CD14-positive monocyte (primary cell): ENCODE measurements at regions not wholly inside any gene's neighbourhood (a gene's known extent, or its start where the extent isn't known, plus 50 kb on each side); places are given as distances from the start of the nearest gene placed in this dataset.

Experiments used
- DNase-seq, 3 donors: peaks; one replicate each; pipeline ENCODE4 v3.0.0-alpha.2; 2011 to 2022
- H2AFZ ChIP-seq: 2 replicates; pipeline ENCODE4 v1.6.0; 2012; ENCODE audit warnings: mild to moderate bottlenecking, low read depth, low read length, inconsistent platforms; ENCODE audit not compliant: insufficient read depth, poor library complexity, severe bottlenecking
- H3K27ac ChIP-seq, 2 donors: 1 replicate in 1 of 2; 2 replicates in 1 of 2; pipeline ENCODE4 v1.5.1; 2012 to 2013; ENCODE audit warnings: low read length in 2 of 2, control low read depth in 1 of 2, inconsistent platforms in 1 of 2, low read depth in 1 of 2, mild to moderate bottlenecking in 1 of 2
- H3K27me3 ChIP-seq, 2 donors: one replicate each; pipeline versions ENCODE4 v1.6.0 to v1.6.1; 2011 to 2013; ENCODE audit warnings: low read length in 2 of 2; ENCODE audit not compliant: control insufficient read depth in 2 of 2, insufficient read depth in 2 of 2
- H3K36me3 ChIP-seq, 2 donors: replicated peaks in 1 of 2; 1 replicate in 1 of 2; 2 replicates in 1 of 2; pipeline versions ENCODE4 v1.5.1 to v1.6.1; 2012 to 2013; ENCODE audit warnings: low read length in 2 of 2, control low read depth in 1 of 2, inconsistent platforms in 1 of 2, mild to moderate bottlenecking in 1 of 2; ENCODE audit not compliant: insufficient read depth in 2 of 2, control insufficient read depth in 1 of 2
- H3K4me1 ChIP-seq, 2 donors: 1 replicate in 1 of 2; 2 replicates in 1 of 2; pipeline versions ENCODE4 v1.5.1 to v1.6.1; 2012 to 2013; ENCODE audit warnings: low read length in 2 of 2, control low read depth in 1 of 2, inconsistent platforms in 1 of 2, mild to moderate bottlenecking in 1 of 2, moderate library complexity in 1 of 2; ENCODE audit not compliant: insufficient read depth in 2 of 2, control insufficient read depth in 1 of 2
- H3K4me2 ChIP-seq: replicated peaks from 2 replicates; pipeline ENCODE3; 2012; ENCODE audit warnings: low read length, moderate library complexity, mild to moderate bottlenecking; ENCODE audit not compliant: poor library complexity, severe bottlenecking; ENCODE audit errors: extremely low read depth
- H3K4me3 ChIP-seq, 3 experiments: fragments of 200-600 bp in 1 of 3; sonication (generic) in 1 of 3; replicated peaks in 1 of 3; 1 replicate in 2 of 3; 2 replicates in 1 of 3; pipeline ENCODE4 v1.5.1; 2011 to 2013; ENCODE audit warnings: low read length in 3 of 3, mild to moderate bottlenecking in 3 of 3, control low read depth in 2 of 3, low read depth in 2 of 3, inconsistent platforms in 1 of 3, moderate library complexity in 1 of 3
- H3K79me2 ChIP-seq: 2 replicates; pipeline ENCODE4 v1.6.0; 2012; ENCODE audit warnings: mild to moderate bottlenecking, control low read depth, inconsistent platforms, low read length, moderate library complexity; ENCODE audit not compliant: insufficient read depth
- H3K9ac ChIP-seq: 2 replicates; pipeline ENCODE4 v1.6.0; 2017; ENCODE audit warnings: low read length, mild to moderate bottlenecking; ENCODE audit not compliant: insufficient read depth, poor library complexity, severe bottlenecking
- H3K9me3 ChIP-seq, 2 donors: replicated peaks in 1 of 2; 1 replicate in 1 of 2; 2 replicates in 1 of 2; pipeline versions ENCODE4 v1.5.1 to v1.6.1; 2012 to 2013; ENCODE audit warnings: low read length in 2 of 2, control low read depth in 1 of 2; ENCODE audit not compliant: control insufficient read depth in 1 of 2, insufficient read depth in 1 of 2
- H4K20me1 ChIP-seq: 2 replicates; pipeline ENCODE4 v1.6.0; 2012; ENCODE audit warnings: mild to moderate bottlenecking, low read length, control low read depth, moderate library complexity; ENCODE audit not compliant: insufficient read depth
- H3K27ac Mint-ChIP-seq, 7 donors: one replicate each; pipeline ENCODE4 v1.8.0; 2020; ENCODE audit warnings: mild to moderate bottlenecking in 7 of 7, mixed read lengths in 7 of 7, moderate library complexity in 6 of 7, inconsistent platforms in 2 of 7
- H3K27me3 Mint-ChIP-seq, 3 donors: one replicate each; pipeline ENCODE4 v1.8.0; 2021 to 2022; ENCODE audit warnings: low read depth in 3 of 3, mild to moderate bottlenecking in 3 of 3, mixed read lengths in 3 of 3, moderate library complexity in 3 of 3, inconsistent platforms in 1 of 3
- H3K36me3 Mint-ChIP-seq, 2 donors: one replicate each; pipeline ENCODE4 v1.8.0; 2020; ENCODE audit warnings: mixed read lengths in 2 of 2, inconsistent platforms in 1 of 2, mild to moderate bottlenecking in 1 of 2
- H3K4me1 Mint-ChIP-seq: one replicate; pipeline ENCODE4 v1.8.0; 2020; ENCODE audit warnings: mild to moderate bottlenecking, mixed read lengths
- H3K4me3 Mint-ChIP-seq, 2 donors: one replicate each; pipeline ENCODE4 v1.8.0; 2020; ENCODE audit warnings: mild to moderate bottlenecking in 2 of 2, mixed read lengths in 2 of 2, moderate library complexity in 1 of 2
- H3K9me3 Mint-ChIP-seq, 7 donors: one replicate each; pipeline ENCODE4 v1.8.0; 2020 to 2022; ENCODE audit warnings: mixed read lengths in 7 of 7, mild to moderate bottlenecking in 6 of 7, moderate library complexity in 6 of 7, inconsistent platforms in 2 of 7
- WGBS: methylation state at CpG from one replicate; pipeline ENCODE4 v1.1.5; 2013; ENCODE audit warnings: missing lambda C conversion rate; ENCODE audit not compliant: insufficient coverage; 5-methylcytosine and 5-hydroxymethylcytosine counted together
- intact Hi-C, 2 donors: fragments of 100-400 bp; cut with micrococcal nuclease; formaldehyde crosslinking; loops; one replicate each; pipeline versions ENCODE4 v1.15.0 to v1.15.1; 2023
- TF ChIP-seq, protein P1 (sequence below): fragments of 200-600 bp; IDR thresholded peaks from one replicate; pipeline ENCODE4 v1.8.0; 2022; ENCODE audit warnings: antibody characterized with exemption, mild to moderate bottlenecking

DNA sequence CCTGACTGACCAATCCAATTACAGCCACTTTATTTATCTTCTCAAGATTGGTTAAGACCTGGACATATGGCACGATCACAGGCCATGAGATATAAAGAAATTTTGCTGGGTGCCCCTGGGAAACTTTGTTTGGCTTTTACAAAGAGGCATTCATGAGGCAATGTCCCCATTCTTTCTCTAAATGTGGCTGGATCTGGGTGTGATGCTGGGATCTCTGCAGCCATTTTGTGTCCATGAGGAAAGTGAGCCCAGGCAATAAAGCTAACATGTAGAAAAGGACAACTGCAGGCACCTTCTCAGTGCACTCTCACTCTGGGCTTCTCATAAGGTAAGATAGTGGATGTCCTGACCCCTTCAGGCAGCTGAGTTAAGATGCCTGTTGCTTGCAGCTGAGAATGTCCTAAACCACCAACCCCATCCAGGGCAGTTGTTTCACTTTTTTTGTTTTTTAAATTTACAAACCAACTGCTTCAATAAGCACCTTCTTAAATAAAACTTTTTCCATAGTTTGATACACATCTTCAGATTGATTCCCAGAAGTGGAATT lies 372.3 kb downstream of the MIAT start:
- Histone ChIP-seq H3K9ac (no peak overlapping the region), H3K4me2 (no peak overlapping the region), H3K4me3 (no peak overlapping the region), H4K20me1 (no peaks in the 10 kb centered on the region), H3K4me1 (no peaks in the 10 kb centered on the region), H3K9me3 (no peaks in the 10 kb centered on the region), H3K27ac (no peak overlapping the region), H2AFZ (no peak overlapping the region), H3K79me2 (no peaks in the 10 kb centered on the region), H3K27me3 (peaks cover 2 to 5% of the 10 kb centered on the region in 2 donors), H3K36me3 (no peaks in the 10 kb centered on the region)
- Mint-ChIP-seq H3K36me3 (no peaks in the 10 kb centered on the region), H3K4me3 (no peak overlapping the region), H3K4me1 (no peaks in the 10 kb centered on the region), H3K27ac (no peak overlapping the region), H3K27me3 (peaks cover 5 to 17% (median 14%) of the 10 kb centered on the region in 3 donors), H3K9me3 (peaks cover 0 to 2% (median 0%) of the 10 kb centered on the region in 7 donors)
- intact Hi-C loops: no loop called here
- TF ChIP-seq, protein P1, sequence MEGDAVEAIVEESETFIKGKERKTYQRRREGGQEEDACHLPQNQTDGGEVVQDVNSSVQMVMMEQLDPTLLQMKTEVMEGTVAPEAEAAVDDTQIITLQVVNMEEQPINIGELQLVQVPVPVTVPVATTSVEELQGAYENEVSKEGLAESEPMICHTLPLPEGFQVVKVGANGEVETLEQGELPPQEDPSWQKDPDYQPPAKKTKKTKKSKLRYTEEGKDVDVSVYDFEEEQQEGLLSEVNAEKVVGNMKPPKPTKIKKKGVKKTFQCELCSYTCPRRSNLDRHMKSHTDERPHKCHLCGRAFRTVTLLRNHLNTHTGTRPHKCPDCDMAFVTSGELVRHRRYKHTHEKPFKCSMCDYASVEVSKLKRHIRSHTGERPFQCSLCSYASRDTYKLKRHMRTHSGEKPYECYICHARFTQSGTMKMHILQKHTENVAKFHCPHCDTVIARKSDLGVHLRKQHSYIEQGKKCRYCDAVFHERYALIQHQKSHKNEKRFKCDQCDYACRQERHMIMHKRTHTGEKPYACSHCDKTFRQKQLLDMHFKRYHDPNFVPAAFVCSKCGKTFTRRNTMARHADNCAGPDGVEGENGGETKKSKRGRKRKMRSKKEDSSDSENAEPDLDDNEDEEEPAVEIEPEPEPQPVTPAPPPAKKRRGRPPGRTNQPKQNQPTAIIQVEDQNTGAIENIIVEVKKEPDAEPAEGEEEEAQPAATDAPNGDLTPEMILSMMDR: no peak
- 100% methylated on average over 1 of the region's 1 CpG for WGBS
- no peak for DNase-seq

DNA sequence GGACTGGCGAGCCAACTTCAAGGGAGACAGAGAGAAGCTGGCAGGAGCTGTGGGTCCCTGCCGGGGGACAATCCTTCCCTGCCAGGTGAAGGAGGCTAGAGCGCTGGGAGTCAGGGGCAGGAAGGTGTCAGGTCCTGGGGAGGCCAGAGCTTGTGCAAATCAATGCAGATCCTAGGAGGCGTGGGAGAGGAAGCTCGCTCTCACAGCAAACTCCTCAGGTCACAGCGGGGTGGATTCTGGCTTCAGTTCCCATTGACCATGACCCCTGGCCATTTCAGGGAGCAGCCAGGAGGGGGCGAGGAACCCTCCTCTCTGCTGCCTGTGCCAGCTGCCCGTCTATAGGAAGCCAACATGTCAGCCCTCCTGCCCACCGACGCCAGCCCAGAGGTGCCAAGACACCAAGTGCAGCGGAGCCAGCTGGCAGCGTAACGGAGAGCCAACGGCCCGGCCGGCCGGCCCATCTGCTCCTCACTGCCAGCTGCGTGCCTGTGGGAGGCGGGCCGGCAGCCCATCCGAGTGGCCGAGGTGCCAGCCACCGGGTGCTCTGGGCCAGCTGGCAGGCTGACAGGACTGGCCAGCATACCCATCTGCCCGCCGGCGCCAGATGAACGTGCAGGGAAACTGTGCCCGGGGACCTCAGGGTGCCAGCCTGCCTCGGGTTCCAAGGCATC lies 374.8 kb downstream of the MIAT start:
- no peak overlapping the region for H3K27ac ChIP-seq
- 59% methylated on average over 29 of the region's 29 CpGs for WGBS

More for the DNA sequence above, 374.8 kb downstream of the MIAT start:
- Histone ChIP-seq H3K9me3 (no peaks in the 10 kb centered on the region), H3K4me3 (no peak overlapping the region), H3K79me2 (no peaks in the 10 kb centered on the region), H3K4me2 (no peak overlapping the region), H3K27me3 (no peaks in the 10 kb centered on the region), H3K4me1 (no peaks in the 10 kb centered on the region), H3K36me3 (no peaks in the 10 kb centered on the region), H3K9ac (no peak overlapping the region), H4K20me1 (no peaks in the 10 kb centered on the region), H2AFZ (no peak overlapping the region)
- TF ChIP-seq, protein P1: no peak
- intact Hi-C loops: no loop called here
- Mint-ChIP-seq H3K9me3 (peaks cover 0 to 2% (median 0%) of the 10 kb centered on the region in 7 donors), H3K4me3 (peak overlapping the region in 1 of 2 donors; percentile 6), H3K4me1 (no peaks in the 10 kb centered on the region), H3K36me3 (no peaks in the 10 kb centered on the region), H3K27me3 (peaks cover 2 to 10% (median 9%) of the 10 kb centered on the region in 3 donors), H3K27ac (peak overlapping the region in 1 of 7 donors; percentile 48)
- no peak for DNase-seq
